ENCODE measurements at regions not wholly inside any gene's neighbourhood (a gene's known extent, or its start where the extent isn't known, plus 50 kb on each side); places are given as distances from the start of the nearest gene placed in this dataset.
"Not testable (repeated sequence)": the region's sequence is repeated elsewhere in the genome, so short reads cannot be mapped to it uniquely, and the experiment has no call there.

DNA sequence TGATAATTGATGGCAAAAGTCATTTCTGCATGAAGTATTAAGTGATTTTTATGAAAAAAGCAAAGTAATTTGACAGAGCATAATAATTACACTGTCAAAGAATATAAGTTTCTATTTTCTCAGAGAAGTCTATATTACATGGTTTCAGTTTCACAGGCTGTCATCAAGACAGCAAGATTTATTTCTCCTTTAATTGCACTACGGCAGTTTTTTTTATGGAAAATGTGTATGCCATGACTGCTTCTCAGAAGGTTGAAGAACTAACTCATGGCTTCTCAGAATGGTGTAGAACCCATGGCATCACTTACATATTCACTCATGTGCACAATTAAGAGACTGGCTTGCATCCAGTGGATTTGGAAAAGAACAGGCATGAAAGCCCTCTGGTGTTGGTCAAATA lies 870.3 kb upstream of the SORCS1 start:
- Mint-ChIP-seq H3K27me3 (no peaks in the 10 kb centered on the region), H3K4me3 (no peak overlapping the region), H3K4me1 (no peaks in the 10 kb centered on the region), H3K36me3 (no peaks in the 10 kb centered on the region), H3K27ac (no peak overlapping the region), H3K9me3 (peaks cover 6% of the 10 kb centered on the region)
- no peak for DNase-seq

DNA sequence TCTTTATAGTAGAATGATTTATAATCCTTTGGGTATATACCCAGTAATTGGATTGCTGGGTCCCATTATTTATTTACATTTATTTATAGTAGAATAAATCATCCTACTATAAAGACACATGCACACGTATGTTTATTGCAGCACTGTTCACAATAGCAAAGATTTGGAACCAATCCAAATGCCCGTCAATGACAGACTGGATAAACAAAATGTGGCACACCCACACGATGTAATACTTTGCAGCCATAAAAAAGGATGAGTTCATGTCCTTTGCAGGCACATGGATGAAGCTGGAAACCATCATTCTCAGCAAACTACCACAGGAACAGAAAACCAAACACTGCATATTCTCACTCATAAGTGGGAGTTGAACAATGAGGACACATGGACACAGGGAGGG lies 869.0 kb upstream of the SORCS1 start:
- H3K27ac Mint-ChIP-seq, H3K27me3 Mint-ChIP-seq, DNase-seq: not testable (repeated sequence)

DNA sequence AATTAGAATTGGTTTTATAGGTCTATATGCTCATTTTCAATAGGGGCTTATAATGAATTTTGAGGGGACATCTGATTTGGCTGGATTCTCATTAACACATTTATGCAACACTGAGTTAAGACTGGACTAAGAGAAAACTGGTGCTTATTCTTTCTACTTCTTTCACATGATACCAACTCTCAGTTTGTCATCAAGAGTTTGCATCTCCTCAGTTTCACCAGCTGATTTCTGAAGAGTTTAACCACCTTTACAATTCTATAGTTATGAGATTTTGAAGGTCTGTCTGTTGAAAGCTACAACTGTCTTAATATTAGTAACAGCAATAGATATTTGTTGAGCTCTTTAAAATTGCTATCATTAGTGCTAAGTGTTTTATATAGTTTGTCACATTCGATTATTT lies 867.0 kb upstream of the SORCS1 start:
- no peak for DNase-seq
- Mint-ChIP-seq H3K4me3 (no peak overlapping the region), H3K4me1 (no peaks in the 10 kb centered on the region), H3K36me3 (no peaks in the 10 kb centered on the region), H3K9me3 (peaks cover 5% of the 10 kb centered on the region), H3K27ac (no peak overlapping the region), H3K27me3 (no peaks in the 10 kb centered on the region)

More for the DNA sequence above, 869.0 kb upstream of the SORCS1 start:
- not testable (repeated sequence) for H3K9me3 Mint-ChIP-seq, H3K36me3 Mint-ChIP-seq, H3K4me3 Mint-ChIP-seq, H3K4me1 Mint-ChIP-seq

DNA sequence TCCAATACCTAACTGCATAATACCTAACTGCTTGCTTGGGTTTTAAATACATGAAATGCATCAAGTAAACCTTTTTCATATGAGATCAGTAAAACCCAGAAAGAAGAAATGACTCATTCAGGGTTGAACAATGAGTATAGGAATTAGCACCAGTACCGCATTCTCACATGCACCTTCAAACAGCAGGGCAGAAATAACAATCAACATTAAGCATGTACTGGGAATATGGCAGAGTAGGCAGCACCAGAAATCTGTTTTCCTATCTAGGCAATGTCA lies 850.3 kb upstream of the SORCS1 start:
- H3K36me3 Mint-ChIP-seq, result no peaks in the 10 kb centered on the region
- no peaks in the 10 kb centered on the region for H3K27me3 Mint-ChIP-seq
- peaks cover 6% of the 10 kb centered on the region for H3K9me3 Mint-ChIP-seq
- H3K4me3 Mint-ChIP-seq, result no peak overlapping the region
- DNase-seq, result no peak
- no peaks in the 10 kb centered on the region for H3K4me1 Mint-ChIP-seq
- no peak overlapping the region for H3K27ac Mint-ChIP-seq

DNA sequence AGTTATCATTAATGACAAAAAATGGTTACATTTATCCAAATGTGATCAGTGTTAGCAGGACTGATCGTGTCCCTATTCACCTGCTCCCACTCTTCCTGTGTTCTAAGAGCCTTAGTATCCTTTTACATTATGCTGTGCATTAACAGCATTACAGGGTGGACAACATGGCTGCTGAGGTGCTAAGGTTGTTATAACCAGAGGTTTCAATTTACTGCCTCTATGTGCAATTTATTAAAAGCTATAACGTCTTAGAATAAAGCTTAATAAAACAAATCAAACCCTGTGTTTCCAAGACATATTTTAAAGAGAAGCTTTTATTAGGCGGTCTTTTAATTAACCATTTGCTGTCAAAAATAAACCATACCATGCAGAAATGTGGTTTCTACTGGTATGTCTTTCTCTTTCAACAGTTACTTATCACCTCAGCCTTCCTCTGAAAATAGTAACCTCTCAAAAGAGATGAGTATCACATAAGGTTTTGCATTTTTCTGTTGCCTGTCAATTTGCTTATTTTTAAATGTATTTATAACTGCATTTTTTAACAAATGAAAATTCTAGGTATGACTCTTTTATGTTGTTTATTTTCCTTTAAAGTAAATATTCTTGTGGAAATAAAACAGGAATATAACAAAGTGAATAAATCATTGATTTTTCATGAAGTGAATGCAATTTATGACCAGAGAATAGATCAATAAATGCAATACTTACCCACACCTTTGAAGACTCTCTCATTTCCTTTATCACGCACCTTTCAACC lies 849.8 kb upstream of the SORCS1 start:
- Mint-ChIP-seq H3K27me3 (no peaks in the 10 kb centered on the region), H3K4me1 (no peaks in the 10 kb centered on the region), H3K4me3 (no peak overlapping the region), H3K36me3 (no peaks in the 10 kb centered on the region), H3K9me3 (peaks cover 7% of the 10 kb centered on the region), H3K27ac (no peak overlapping the region)
- DNase-seq, result no peak

DNA sequence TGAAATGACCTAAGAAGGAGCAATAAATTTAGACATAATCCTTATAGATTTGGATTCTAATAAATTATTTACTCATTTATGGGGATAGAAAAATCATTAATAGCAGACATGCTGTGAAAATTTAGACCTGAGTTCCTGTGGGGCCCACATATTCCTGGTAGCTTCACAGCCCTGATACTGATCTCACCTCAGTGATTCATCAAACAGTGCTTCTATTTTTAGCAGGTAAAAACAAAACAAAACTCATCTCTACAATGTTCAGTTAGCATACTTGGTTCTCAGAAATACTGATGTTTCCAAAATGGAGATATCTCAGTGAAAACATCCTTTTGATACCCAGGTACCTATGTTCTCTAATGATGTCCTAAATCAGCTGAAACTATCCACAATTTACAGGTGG lies 841.1 kb upstream of the SORCS1 start:
- Mint-ChIP-seq H3K4me1 (no peaks in the 10 kb centered on the region), H3K36me3 (no peaks in the 10 kb centered on the region), H3K4me3 (no peak overlapping the region), H3K9me3 (peaks cover 6% of the 10 kb centered on the region), H3K27ac (no peak overlapping the region), H3K27me3 (no peaks in the 10 kb centered on the region)
- no peak for DNase-seq

DNA sequence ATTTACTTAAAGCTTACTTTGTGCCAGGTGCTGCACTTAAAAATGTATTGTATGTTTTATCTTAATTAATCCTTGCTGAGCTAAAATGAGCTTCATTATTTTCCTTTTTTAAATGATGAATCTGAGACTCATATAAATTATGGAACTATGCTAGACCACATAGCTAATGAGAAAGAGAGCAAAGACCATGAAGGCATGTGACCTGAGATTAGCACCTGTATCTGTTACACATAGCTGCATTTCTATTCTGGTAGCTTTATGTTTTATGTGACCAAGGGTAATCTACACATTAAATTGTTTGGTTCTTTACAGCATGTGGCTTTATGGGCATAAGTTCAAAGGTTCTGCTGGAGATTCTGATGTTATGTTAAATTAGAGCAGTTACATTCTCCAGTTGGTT lies 839.1 kb upstream of the SORCS1 start:
- H3K27ac Mint-ChIP-seq, result no peak overlapping the region
- no peak overlapping the region for H3K4me3 Mint-ChIP-seq
- no peaks in the 10 kb centered on the region for H3K36me3 Mint-ChIP-seq
- H3K4me1 Mint-ChIP-seq, result no peaks in the 10 kb centered on the region
- no peak for DNase-seq
- no peaks in the 10 kb centered on the region for H3K27me3 Mint-ChIP-seq
- peaks cover 5% of the 10 kb centered on the region for H3K9me3 Mint-ChIP-seq

DNA sequence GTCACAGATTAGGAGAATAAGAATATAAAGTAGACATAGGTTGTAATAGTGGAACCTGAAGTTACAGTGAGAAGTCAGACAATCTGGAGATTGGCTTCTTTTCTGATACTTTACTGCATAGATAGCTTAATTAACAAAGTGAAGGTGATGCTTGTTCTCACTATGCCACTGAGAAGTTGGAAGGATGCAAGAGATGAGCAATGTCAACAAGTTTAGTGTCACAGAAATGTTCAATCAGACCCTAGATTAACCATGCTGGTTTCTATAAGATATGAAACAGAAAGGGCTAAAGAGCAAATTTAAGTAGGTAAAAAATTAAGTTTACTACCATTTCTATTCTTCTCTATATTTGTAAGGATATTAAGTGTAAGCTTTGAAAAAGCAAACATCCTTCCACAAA lies 838.6 kb upstream of the SORCS1 start:
- no peak overlapping the region for H3K4me3 Mint-ChIP-seq
- H3K4me1 Mint-ChIP-seq, result no peaks in the 10 kb centered on the region
- H3K36me3 Mint-ChIP-seq, result no peaks in the 10 kb centered on the region
- H3K27me3 Mint-ChIP-seq, result no peaks in the 10 kb centered on the region
- H3K27ac Mint-ChIP-seq, result no peak overlapping the region
- H3K9me3 Mint-ChIP-seq, result peaks cover 1% of the 10 kb centered on the region
- no peak for DNase-seq

DNA sequence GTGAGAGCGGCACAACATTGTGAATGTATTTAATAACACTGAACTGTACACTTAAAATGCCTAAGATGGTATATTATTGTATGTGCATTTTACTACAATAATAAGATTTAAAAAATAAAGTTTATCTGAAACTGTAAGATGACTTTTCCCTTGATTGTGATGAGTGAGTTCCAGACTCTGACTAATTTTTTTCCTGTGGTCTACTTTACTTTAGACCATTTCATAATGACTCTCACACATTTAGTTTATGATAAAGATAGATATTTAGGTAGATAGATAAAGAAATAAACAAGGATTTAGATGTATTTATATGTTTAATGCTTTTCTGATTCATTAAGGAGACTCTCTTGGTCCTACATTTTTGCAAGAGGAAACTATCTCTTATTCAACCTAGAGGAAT lies 835.9 kb upstream of the SORCS1 start:
- Mint-ChIP-seq H3K27me3 (no peaks in the 10 kb centered on the region), H3K4me3 (no peak overlapping the region), H3K27ac (no peak overlapping the region), H3K36me3 (no peaks in the 10 kb centered on the region), H3K4me1 (no peaks in the 10 kb centered on the region), H3K9me3 (peaks cover 1% of the 10 kb centered on the region)
- no peak for DNase-seq

DNA sequence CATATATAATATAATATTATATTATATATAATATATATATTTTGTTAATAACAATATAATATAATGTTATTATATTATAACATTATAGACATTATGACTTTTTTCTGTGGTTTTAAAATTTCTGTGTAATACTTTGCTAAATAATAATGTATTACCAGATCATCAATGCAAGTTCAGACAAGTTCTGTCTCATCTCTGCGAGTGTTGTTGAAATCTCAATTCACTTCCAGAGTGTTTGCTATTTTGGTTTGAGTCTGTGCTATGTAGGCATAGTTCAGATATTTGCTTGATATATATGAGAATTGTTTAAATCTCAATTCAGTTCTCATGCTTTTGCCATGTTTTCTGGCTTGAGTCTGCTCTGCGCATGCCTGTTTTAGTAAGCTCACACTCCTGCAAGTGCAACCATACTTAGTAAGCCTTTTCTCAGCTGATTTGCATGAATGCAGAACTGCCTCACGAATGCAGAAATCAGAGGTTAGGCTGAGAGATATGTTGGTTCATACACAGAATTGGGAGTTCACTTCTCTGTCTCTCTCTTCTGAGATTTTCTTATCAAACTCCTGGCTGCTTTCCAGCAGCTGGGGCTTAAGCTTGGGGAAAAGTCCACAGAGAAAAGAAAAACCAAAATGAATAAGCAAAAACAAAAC lies 830.2 kb upstream of the SORCS1 start:
- Mint-ChIP-seq H3K4me3 (no peak overlapping the region), H3K27me3 (no peaks in the 10 kb centered on the region), H3K9me3 (no peaks in the 10 kb centered on the region), H3K36me3 (no peaks in the 10 kb centered on the region), H3K4me1 (no peaks in the 10 kb centered on the region), H3K27ac (no peak overlapping the region)
- DNase-seq, result no peak

DNA sequence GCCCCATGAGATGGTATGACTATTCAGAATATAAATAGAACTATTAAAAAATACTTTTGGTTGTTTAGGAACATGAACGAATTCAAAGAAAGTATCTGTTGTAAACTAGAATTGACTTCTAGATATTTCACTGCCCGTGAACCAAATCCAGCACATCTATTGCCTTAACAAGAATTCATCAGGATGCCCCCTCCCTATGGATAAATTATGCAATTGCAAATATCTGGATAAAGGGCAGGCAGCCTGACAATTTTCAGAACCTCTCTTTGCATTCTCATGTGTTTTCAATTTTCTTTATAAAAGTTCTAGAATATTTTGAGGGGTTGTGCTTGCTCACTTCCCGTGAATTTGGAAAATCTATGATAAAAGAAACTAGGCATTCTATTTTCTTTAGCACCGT lies 822.1 kb upstream of the SORCS1 start:
- no peaks in the 10 kb centered on the region for H3K36me3 Mint-ChIP-seq
- DNase-seq, result no peak
- no peak overlapping the region for H3K27ac Mint-ChIP-seq
- H3K9me3 Mint-ChIP-seq, result peaks cover 1% of the 10 kb centered on the region
- H3K4me1 Mint-ChIP-seq, result no peaks in the 10 kb centered on the region
- no peaks in the 10 kb centered on the region for H3K27me3 Mint-ChIP-seq
- H3K4me3 Mint-ChIP-seq, result no peak overlapping the region

DNA sequence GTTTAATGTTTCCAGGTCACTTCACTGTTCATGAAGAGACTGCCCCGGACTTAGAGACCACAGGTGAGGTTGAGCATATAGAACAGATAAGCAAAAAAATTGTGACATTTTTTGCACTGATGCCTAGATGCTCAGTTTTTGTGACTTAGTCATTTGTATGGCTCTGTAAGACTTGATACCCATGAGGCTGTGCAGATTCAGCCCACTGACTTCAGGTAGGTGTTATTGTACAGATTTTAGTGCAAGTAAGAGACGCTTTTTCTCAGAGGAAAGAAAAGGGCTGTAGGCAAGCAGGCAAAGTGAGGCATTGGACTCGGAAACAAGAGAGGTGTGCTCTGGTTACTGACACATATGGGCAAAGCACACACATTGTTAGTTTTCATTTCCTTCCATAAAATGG lies 820.1 kb upstream of the SORCS1 start:
- H3K27me3 Mint-ChIP-seq, result no peaks in the 10 kb centered on the region
- no peak overlapping the region for H3K27ac Mint-ChIP-seq
- H3K36me3 Mint-ChIP-seq, result no peaks in the 10 kb centered on the region
- H3K4me1 Mint-ChIP-seq, result no peaks in the 10 kb centered on the region
- no peak overlapping the region for H3K4me3 Mint-ChIP-seq
- H3K9me3 Mint-ChIP-seq, result peaks cover 4% of the 10 kb centered on the region
- DNase-seq, result no peak

DNA sequence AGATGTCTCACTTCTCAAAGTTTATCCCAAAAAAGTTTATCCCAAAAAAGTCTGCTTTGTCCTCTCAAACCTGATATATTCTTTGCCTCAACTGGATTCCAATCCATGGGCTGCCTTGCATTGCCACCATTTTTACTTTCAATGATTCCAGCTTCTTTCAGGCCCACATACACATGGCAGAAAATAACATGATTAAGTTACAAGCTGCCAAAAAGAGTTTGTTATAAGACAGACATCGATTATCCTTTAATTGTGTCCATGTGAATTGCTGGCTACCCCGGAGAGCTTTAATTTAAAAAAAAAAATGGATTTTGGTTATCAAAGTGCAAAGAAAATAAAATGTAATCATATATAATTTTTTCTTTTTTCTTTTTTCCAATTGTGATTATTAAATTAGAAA lies 819.6 kb upstream of the SORCS1 start:
- no peak for DNase-seq
- Mint-ChIP-seq H3K9me3 (peaks cover 4% of the 10 kb centered on the region), H3K4me1 (no peaks in the 10 kb centered on the region), H3K27me3 (no peaks in the 10 kb centered on the region), H3K36me3 (no peaks in the 10 kb centered on the region), H3K4me3 (no peak overlapping the region), H3K27ac (no peak overlapping the region)

DNA sequence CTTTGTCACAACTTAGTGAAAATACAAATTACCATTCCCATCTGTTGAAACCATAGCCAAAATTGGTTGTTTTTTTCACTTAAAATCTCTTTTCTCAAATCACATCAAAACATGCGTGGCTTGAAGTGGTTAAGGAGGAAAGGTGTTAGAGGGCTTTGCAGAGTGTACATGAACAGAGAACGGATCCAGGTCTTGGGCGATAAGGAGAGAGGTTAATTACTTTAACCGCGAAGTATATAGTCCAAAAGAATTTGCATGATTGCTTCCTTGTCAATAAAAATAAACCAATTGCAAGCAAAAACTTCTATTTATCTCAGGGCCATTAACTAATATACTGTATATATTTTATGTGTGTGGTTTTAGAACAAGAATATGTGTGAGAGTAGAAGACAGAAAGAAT lies 813.9 kb upstream of the SORCS1 start:
- H3K36me3 Mint-ChIP-seq, result no peaks in the 10 kb centered on the region
- H3K9me3 Mint-ChIP-seq, result peaks cover 9% of the 10 kb centered on the region
- H3K4me1 Mint-ChIP-seq, result no peaks in the 10 kb centered on the region
- H3K27me3 Mint-ChIP-seq, result no peaks in the 10 kb centered on the region
- no peak overlapping the region for H3K27ac Mint-ChIP-seq
- DNase-seq, result no peak
- H3K4me3 Mint-ChIP-seq, result no peak overlapping the region

DNA sequence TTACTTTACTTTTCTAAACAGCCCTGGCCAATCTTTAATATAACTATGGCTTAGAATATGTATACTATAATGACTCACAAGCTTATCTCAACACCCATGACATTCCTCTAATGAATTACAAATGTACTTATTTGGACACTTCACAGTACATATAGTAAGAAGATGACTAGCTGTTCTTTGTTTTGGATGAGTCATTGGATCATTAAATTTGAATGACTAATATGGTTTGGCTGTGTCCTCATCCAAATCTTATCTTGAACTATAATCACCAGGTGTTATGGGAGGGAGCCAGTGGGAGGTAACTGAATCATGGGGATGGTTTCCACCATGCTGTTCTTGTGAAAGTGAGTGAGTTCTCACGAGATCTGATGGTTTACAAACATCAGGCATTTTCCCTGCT lies 807.5 kb upstream of the SORCS1 start:
- H3K36me3 Mint-ChIP-seq, result no peaks in the 10 kb centered on the region
- no peaks in the 10 kb centered on the region for H3K4me1 Mint-ChIP-seq
- H3K9me3 Mint-ChIP-seq, result peaks cover 12% of the 10 kb centered on the region
- H3K27ac Mint-ChIP-seq, result no peak overlapping the region
- H3K27me3 Mint-ChIP-seq, result no peaks in the 10 kb centered on the region
- no peak overlapping the region for H3K4me3 Mint-ChIP-seq
- no peak for DNase-seq

DNA sequence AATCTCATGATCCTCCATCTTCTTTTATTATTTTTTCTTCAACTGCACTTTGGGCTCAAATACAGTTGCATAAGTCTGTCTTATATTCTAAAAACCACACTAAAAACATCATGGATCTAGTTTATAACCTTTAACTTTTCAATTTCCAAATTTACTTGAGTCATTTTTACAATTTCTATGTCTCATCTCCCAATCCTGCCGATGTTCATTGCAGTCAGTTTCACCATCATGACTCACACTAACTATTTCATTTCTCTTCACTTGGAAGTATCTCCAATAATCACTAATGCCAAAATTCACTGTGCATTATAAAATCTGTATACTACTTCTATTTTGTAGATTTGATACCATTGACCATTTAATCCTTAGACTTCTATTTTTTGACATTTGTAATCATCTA lies 806.9 kb upstream of the SORCS1 start:
- Mint-ChIP-seq H3K27me3 (no peaks in the 10 kb centered on the region), H3K27ac (no peak overlapping the region), H3K4me1 (no peaks in the 10 kb centered on the region), H3K4me3 (no peak overlapping the region), H3K9me3 (peaks cover 12% of the 10 kb centered on the region), H3K36me3 (no peaks in the 10 kb centered on the region)
- no peak for DNase-seq

Measured in activated naive CD8-positive, alpha-beta T cell treated with anti-CD3 and anti-CD28 coated beads for 36 hours (primary cell).